IMR-90 (cell line): ENCODE measurements at regions not wholly inside any gene's neighbourhood (a gene's known extent, or its start where the extent isn't known, plus 50 kb on each side); places are given as distances from the start of the nearest gene placed in this dataset.
A peak's percentile ranks its signal among the peaks of the same experiment; 100 is the strongest.

ENCODE experiments used
- BHLHE40 ChIP-seq: fragments of 150-350 bp; IDR thresholded peaks from 2 replicates; pipeline ENCODE4 v1.6.1; 2016; ENCODE audit warnings: mild to moderate bottlenecking, low read depth, low read length
- ELK1 ChIP-seq: fragments of 150-350 bp; IDR thresholded peaks from 2 replicates; pipeline ENCODE4 v1.6.1; 2016; ENCODE audit warnings: low read depth, mild to moderate bottlenecking, low read length, moderate library complexity, borderline replicate concordance
- MAFK ChIP-seq: IDR thresholded peaks from 2 replicates; pipeline ENCODE4 v1.6.1; 2012; ENCODE audit warnings: low read depth, low read length, improper control_type of control experiment
- MXI1 ChIP-seq: IDR thresholded peaks from 2 replicates; pipeline ENCODE4 v1.6.1; 2012; ENCODE audit warnings: low read depth, mild to moderate bottlenecking, low read length, moderate library complexity, borderline replicate concordance
- POLR2A ChIP-seq: IDR thresholded peaks from 2 replicates; pipeline ENCODE4 v1.6.1; 2012; ENCODE audit warnings: mild to moderate bottlenecking, low read depth, low read length
- RAD21 ChIP-seq: IDR thresholded peaks from 2 replicates; pipeline ENCODE4 v1.6.1; 2012; ENCODE audit warnings: low read length, improper control_type of control experiment
- RFX5 ChIP-seq: IDR thresholded peaks from 2 replicates; pipeline ENCODE4 v1.8.0; 2012; ENCODE audit warnings: low read depth, mild to moderate bottlenecking, low read length, moderate library complexity
- USF2 ChIP-seq: fragments of 150-350 bp; IDR thresholded peaks from 2 replicates; pipeline ENCODE4 v1.6.1; 2017; ENCODE audit warnings: mild to moderate bottlenecking, antibody characterized with exemption, low read length, low read depth
- TF ChIP-seq, protein P1 (sequence below): conservative IDR thresholded peaks from 2 replicates; pipeline ENCODE4 v1.5.1; 2012; ENCODE audit warnings: mild to moderate bottlenecking, low read depth, low read length, improper control_type of control experiment

DNA sequence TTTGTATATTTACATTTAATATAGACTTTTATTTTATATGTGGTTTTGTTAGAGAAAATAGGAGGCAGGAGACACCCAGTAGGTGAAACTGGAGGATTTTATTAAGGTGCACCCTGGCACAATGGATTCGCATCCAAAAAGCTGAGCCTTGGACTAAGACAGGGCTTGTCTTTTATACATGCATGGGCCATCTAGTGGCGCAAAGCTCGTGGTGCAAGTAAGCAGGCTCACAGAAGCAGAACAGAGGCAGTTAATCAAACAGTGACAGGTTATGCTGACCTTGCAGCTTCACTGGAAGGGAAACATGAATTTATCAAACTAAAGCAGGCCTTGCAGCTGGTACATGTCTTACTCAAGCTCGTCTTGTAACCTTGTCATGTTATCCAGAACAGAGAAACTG is 58.8 kb upstream of the ZNF681 start:
- TF ChIP-seq RFX5 (no peak), RAD21 (no peak), BHLHE40 (no peak), POLR2A (no peak), MXI1 (no peak), USF2 (no peak), ELK1 (no peak), MAFK (peak; percentile 56)
- TF ChIP-seq, protein P1, sequence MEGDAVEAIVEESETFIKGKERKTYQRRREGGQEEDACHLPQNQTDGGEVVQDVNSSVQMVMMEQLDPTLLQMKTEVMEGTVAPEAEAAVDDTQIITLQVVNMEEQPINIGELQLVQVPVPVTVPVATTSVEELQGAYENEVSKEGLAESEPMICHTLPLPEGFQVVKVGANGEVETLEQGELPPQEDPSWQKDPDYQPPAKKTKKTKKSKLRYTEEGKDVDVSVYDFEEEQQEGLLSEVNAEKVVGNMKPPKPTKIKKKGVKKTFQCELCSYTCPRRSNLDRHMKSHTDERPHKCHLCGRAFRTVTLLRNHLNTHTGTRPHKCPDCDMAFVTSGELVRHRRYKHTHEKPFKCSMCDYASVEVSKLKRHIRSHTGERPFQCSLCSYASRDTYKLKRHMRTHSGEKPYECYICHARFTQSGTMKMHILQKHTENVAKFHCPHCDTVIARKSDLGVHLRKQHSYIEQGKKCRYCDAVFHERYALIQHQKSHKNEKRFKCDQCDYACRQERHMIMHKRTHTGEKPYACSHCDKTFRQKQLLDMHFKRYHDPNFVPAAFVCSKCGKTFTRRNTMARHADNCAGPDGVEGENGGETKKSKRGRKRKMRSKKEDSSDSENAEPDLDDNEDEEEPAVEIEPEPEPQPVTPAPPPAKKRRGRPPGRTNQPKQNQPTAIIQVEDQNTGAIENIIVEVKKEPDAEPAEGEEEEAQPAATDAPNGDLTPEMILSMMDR, result no peak
